Astrocyte of the spinal cord (primary cell): ENCODE measurements at regions not wholly inside any gene's neighbourhood (a gene's known extent, or its start where the extent isn't known, plus 50 kb on each side); places are given as distances from the start of the nearest gene placed in this dataset.

ENCODE experiments used
- DNase-seq: peaks from one replicate; pipeline ENCODE4 v3.0.0; 2011; ENCODE audit warnings: low read depth, low spot score
- H3K4me3 ChIP-seq: 2 replicates; pipeline ENCODE4 v1.5.1; 2011; ENCODE audit warnings: low read depth, mild to moderate bottlenecking, low read length, moderate library complexity
- in situ Hi-C: cut with HindIII; loops from 2 replicates; pipeline ENCODE4 v1.10.0; 2017; ENCODE audit warnings: low sequenced_read_pairs
- TF ChIP-seq, protein P1 (sequence below): IDR thresholded peaks from 2 replicates; pipeline ENCODE4 v1.5.1; 2012; ENCODE audit warnings: low read depth, mild to moderate bottlenecking, low read length, inconsistent platforms

DNA sequence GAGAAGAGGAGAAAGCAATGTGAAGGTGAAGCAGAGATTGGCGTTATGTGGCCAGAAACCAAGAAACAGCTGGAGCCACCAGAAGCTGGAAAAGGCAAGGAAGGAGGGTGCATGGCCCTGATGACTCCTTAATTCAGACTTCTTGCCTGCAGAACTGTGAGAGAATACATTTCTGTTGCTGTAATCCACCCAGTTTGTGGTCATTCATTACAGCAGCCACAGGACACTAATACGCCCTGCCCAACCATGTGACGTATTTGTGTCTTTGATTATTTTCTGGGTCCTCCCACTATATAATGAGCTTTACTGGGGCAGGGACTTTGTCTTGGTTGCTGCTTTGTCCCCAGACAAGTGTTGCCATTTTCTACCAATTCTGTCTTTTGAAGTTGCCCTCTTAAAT is 64.5 kb upstream of the MITF start:
- DNase-seq = no peak
- TF ChIP-seq, protein P1, sequence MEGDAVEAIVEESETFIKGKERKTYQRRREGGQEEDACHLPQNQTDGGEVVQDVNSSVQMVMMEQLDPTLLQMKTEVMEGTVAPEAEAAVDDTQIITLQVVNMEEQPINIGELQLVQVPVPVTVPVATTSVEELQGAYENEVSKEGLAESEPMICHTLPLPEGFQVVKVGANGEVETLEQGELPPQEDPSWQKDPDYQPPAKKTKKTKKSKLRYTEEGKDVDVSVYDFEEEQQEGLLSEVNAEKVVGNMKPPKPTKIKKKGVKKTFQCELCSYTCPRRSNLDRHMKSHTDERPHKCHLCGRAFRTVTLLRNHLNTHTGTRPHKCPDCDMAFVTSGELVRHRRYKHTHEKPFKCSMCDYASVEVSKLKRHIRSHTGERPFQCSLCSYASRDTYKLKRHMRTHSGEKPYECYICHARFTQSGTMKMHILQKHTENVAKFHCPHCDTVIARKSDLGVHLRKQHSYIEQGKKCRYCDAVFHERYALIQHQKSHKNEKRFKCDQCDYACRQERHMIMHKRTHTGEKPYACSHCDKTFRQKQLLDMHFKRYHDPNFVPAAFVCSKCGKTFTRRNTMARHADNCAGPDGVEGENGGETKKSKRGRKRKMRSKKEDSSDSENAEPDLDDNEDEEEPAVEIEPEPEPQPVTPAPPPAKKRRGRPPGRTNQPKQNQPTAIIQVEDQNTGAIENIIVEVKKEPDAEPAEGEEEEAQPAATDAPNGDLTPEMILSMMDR = no peak
- H3K4me3 ChIP-seq = no peak overlapping the region
- in situ Hi-C loops = no loop called here

DNA sequence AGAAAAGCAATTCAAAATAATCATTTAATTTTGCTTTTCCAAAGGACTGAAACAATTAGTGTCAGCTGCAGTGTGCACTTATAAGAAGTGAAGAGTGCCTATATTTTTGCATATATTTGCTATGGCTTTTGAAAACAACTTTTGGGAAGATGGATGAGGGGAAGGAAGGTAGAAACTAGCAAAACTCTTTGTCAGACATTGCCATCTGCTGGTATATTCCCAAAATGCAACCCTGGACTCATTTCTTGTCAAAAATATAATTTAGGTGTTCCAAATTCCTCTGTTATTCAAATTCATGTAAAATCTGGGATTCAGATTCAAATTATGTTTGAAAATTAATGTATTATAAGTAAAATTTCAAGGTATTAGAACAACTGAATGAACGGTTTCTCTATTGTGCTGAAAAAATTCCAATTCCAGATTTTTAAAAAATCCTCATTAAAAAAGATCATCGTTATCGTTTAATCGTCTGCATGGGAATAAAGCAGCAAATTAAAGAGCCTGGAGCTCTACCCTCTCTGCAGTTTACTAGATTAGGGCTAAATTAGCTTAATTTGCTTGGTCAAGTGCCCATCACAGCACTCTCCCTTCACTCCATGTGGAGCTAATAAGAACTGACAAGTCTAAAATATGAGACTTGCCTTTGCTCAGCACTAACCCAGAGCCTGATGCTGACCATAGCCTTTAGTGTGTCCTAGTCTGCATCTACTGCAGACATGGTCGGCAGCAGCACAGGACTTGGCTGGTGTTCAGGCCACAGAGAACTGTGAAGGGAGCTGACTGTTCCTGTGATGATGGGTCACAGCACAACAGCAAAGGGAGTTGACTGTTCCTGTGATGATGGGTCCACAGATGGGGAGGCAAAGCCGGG is 67.9 kb upstream of the MITF start:
- in situ Hi-C loops = no loop called here
- peak; percentile 43 for DNase-seq
- TF ChIP-seq, protein P1 = peak; percentile 68
- no peak overlapping the region for H3K4me3 ChIP-seq

DNA sequence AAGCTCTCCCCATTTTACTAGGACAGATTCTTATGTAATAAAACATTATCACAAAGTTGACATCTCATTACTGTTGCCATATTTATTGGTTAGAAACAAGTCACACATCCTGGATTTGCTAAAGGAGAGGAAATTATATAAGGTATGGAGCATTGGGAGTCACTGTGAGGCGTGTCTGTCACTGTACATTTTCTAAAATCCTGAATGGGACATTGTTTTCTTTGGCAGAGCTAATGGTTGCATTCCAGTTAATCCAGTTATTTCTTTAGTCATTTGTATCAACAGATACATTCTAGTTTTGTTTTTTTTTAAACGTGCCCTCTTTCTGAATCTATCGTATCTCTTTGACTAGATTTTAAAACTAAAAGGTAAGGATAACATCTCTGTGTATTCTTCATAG is 70.2 kb upstream of the MITF start:
- TF ChIP-seq, protein P1 = no peak
- no peak for DNase-seq
- no peak overlapping the region for H3K4me3 ChIP-seq
- in situ Hi-C loops = no loop called here

DNA sequence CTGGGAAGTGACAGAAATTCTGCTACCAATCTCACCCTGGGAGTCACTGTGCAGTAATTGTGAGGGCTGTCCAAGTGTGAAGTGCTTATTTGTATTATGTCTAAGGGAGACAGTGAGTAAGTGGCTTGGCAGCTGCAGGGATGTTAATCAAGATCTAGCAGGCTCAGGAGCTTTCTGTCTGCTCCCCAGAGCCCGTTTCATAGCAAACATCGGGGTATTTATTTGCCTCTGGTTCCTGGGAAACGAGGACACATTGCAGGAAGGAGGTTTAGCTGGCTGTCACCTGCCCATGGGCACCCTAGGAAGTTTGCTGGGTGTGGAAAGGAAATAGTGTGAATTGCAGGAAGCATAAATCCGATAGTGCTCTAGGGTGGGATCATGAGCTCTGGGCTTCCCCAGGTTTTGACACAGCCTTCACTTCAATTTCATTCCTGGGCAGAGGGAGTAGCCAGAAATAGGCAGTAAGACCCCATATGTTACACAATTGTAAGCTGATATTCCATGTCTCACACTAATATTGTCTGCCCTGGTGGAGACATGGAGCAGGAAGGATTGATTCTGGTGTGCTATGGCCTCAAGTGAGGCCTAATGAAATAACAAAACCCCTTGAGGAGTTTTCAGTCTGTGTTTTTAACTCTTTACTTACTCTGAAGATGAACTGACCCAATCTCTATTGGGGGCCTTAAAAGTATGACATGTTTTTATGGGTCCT is 74.1 kb upstream of the MITF start:
- no peak overlapping the region for H3K4me3 ChIP-seq
- peak; percentile 42 for DNase-seq
- in situ Hi-C loops = no loop called here
- TF ChIP-seq, protein P1 = no peak

DNA sequence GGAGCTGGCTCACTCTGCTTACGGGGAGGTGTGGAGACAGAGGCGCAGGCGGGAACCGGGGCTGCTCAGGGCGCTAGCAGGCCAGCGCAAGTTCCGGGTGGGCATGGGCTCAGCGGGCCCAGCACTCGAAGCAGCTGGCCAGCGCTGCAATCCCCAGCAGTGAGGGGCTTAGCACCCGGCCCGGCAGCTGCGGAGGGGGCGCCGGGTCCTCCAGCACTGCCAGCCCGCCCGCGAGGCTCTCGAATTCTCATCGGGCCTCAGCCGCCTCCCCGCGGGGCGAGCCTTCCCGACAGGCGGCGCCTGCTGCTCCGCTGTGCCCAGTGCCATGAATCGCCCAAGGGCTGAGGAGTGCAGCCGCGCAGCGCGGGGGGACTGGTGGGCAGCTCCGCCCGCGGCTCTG is 78.6 kb upstream of the MITF start:
- DNase-seq = no peak
- TF ChIP-seq, protein P1 = no peak
- no peak overlapping the region for H3K4me3 ChIP-seq
- in situ Hi-C loops = no loop called here

DNA sequence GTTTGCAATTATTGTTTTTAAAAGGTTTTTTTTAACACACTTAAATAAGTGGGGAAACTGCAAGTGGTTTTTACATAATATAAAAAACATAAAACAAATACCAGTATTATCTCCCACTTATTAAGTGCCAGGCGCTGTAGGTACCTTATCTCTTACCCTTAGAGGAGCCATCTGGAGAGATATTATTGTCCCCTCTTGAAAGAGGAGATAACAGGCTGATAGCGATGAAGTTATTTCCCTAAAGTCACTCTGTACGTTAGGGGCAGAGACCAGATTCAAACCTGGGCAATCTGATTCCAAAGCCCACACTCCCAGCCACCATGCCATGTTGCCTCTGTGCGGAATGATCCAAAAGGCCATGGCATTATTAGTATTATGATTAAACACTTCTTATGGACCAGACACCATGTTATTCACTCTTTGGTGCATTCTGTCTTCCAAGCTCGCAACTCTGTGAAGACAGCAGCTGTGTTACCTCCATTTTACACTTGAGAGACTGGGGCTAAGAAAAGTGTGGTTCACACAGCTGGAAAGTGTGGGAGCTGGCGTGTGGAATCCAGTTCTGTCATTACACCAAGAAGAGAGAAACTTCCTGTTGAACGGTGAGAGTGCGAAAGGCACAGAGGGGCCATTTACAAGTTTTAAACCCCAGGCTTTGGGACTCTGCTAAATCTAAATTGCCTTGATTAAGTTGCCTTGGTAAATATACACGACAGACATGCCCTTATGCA is 79.9 kb upstream of the MITF start:
- H3K4me3 ChIP-seq = no peak overlapping the region
- DNase-seq = no peak
- TF ChIP-seq, protein P1 = no peak
- in situ Hi-C loops = no loop called here
